ENCODE measurements at regions not wholly inside any gene's neighbourhood (a gene's known extent, or its start where the extent isn't known, plus 50 kb on each side); places are given as distances from the start of the nearest gene placed in this dataset.

GRCh38 chr12:107493135-107493494 lies 192.5 kb upstream of the PWP1 start:
- no peak overlapping the region for H3K27ac ChIP-seq (ENCODE audit: low read depth, low read length)

GRCh38 chr12:107493666-107494065 lies 191.9 kb upstream of the PWP1 start:
- Histone ChIP-seq H3K36me3 (ENCODE audit: low read length) (no peaks in the 10 kb centered on the region), H3K9ac (ENCODE audit: low read length) (no peak overlapping the region), H3K9me3 (ENCODE audit: insufficient read depth, low read length) (no peaks in the 10 kb centered on the region), H4K20me1 (ENCODE audit: low read depth, low read length) (no peaks in the 10 kb centered on the region), H3F3A (ENCODE audit: insufficient read depth) (no peaks in the 10 kb centered on the region), H3K9me2 (replicated peaks; ENCODE audit: insufficient read depth, low read length) (no peaks in the 10 kb centered on the region), H3K27ac (ENCODE audit: low read depth, low read length) (no peak overlapping the region), H3K4me2 (ENCODE audit: low read depth, low read length, poor library complexity, severe bottlenecking) (no peak overlapping the region), H3K27me3 (ENCODE audit: low read length) (no peaks in the 10 kb centered on the region), H3K79me2 (ENCODE audit: insufficient read depth, low read length) (no peaks in the 10 kb centered on the region), H3K4me3 (ENCODE audit: insufficient read depth, low read length, poor library complexity, severe bottlenecking) (no peak overlapping the region), H2AFZ (ENCODE audit: low read depth, low read length, severe bottlenecking) (no peak overlapping the region)
- no peak for TF ChIP-seq CTCF (IDR thresholded peaks at IDR 0.05; ENCODE audit: insufficient read depth, low read length, poor library complexity, severe bottlenecking)
- TF ChIP-seq EZH2phosphoT487 (conservative IDR thresholded peaks at IDR 0.05; ENCODE audit: low read length) = no peak

More at GRCh38 chr12:107493135-107493494, 192.5 kb upstream of the PWP1 start:
- Histone ChIP-seq H3K4me3 (ENCODE audit: insufficient read depth, low read length, poor library complexity, severe bottlenecking) (no peak overlapping the region), H3K36me3 (ENCODE audit: low read length) (no peaks in the 10 kb centered on the region), H3K27me3 (ENCODE audit: low read length) (no peaks in the 10 kb centered on the region), H3K9me2 (replicated peaks; ENCODE audit: insufficient read depth, low read length) (no peaks in the 10 kb centered on the region), H3F3A (ENCODE audit: insufficient read depth) (no peaks in the 10 kb centered on the region), H2AFZ (ENCODE audit: low read depth, low read length, severe bottlenecking) (no peak overlapping the region), H3K79me2 (ENCODE audit: insufficient read depth, low read length) (no peaks in the 10 kb centered on the region), H4K20me1 (ENCODE audit: low read depth, low read length) (no peaks in the 10 kb centered on the region), H3K9me3 (ENCODE audit: insufficient read depth, low read length) (no peaks in the 10 kb centered on the region), H3K4me2 (ENCODE audit: low read depth, low read length, poor library complexity, severe bottlenecking) (no peak overlapping the region), H3K9ac (ENCODE audit: low read length) (no peak overlapping the region)
- TF ChIP-seq CTCF (IDR thresholded peaks at IDR 0.05; ENCODE audit: insufficient read depth, low read length, poor library complexity, severe bottlenecking) (no peak), EZH2phosphoT487 (conservative IDR thresholded peaks at IDR 0.05; ENCODE audit: low read length) (no peak)

- TF ChIP-seq EZH2phosphoT487 (conservative IDR thresholded peaks at IDR 0.05; ENCODE audit: low read length) (no peak), CTCF (IDR thresholded peaks at IDR 0.05; ENCODE audit: insufficient read depth, low read length, poor library complexity, severe bottlenecking) (no peak)
- no peaks in the 10 kb centered on the region for H3K9me3 ChIP-seq (ENCODE audit: insufficient read depth, low read length)
- no peak overlapping the region for H3K4me2 ChIP-seq (ENCODE audit: low read depth, low read length, poor library complexity, severe bottlenecking)
- no peak overlapping the region for H3K27ac ChIP-seq (ENCODE audit: low read depth, low read length)
- no peaks in the 10 kb centered on the region for H4K20me1 ChIP-seq (ENCODE audit: low read depth, low read length)
- no peak overlapping the region for H3K4me3 ChIP-seq (ENCODE audit: insufficient read depth, low read length, poor library complexity, severe bottlenecking)
- no peaks in the 10 kb centered on the region for H3K36me3 ChIP-seq (ENCODE audit: low read length)
- no peaks in the 10 kb centered on the region for H3F3A ChIP-seq (ENCODE audit: insufficient read depth)
- H2AFZ ChIP-seq (ENCODE audit: low read depth, low read length, severe bottlenecking) = no peak overlapping the region
- no peaks in the 10 kb centered on the region for H3K27me3 ChIP-seq (ENCODE audit: low read length)
- no peak overlapping the region for H3K9ac ChIP-seq (ENCODE audit: low read length)
- H3K79me2 ChIP-seq (ENCODE audit: insufficient read depth, low read length) = no peaks in the 10 kb centered on the region
- H3K9me2 ChIP-seq (replicated peaks; ENCODE audit: insufficient read depth, low read length) = no peaks in the 10 kb centered on the region
These were observed 191.3 kb upstream of the PWP1 start for GRCh38 chr12:107494331-107494730.

- Histone ChIP-seq H4K20me1 (ENCODE audit: low read depth, low read length) (no peaks in the 10 kb centered on the region), H3K9me3 (ENCODE audit: insufficient read depth, low read length) (no peaks in the 10 kb centered on the region), H3K36me3 (ENCODE audit: low read length) (no peaks in the 10 kb centered on the region), H3K4me3 (ENCODE audit: insufficient read depth, low read length, poor library complexity, severe bottlenecking) (no peak overlapping the region), H3K27ac (ENCODE audit: low read depth, low read length) (no peak overlapping the region), H3K9ac (ENCODE audit: low read length) (no peak overlapping the region), H3K79me2 (ENCODE audit: insufficient read depth, low read length) (no peaks in the 10 kb centered on the region), H3K9me2 (replicated peaks; ENCODE audit: insufficient read depth, low read length) (no peaks in the 10 kb centered on the region), H3K4me2 (ENCODE audit: low read depth, low read length, poor library complexity, severe bottlenecking) (no peak overlapping the region), H3F3A (ENCODE audit: insufficient read depth) (no peaks in the 10 kb centered on the region), H3K27me3 (ENCODE audit: low read length) (no peaks in the 10 kb centered on the region), H2AFZ (ENCODE audit: low read depth, low read length, severe bottlenecking) (no peak overlapping the region)
- no peak for TF ChIP-seq CTCF (IDR thresholded peaks at IDR 0.05; ENCODE audit: insufficient read depth, low read length, poor library complexity, severe bottlenecking)
- TF ChIP-seq EZH2phosphoT487 (conservative IDR thresholded peaks at IDR 0.05; ENCODE audit: low read length) = no peak
These were observed 190.0 kb upstream of the PWP1 start for GRCh38 chr12:107495604-107496003.

Measured in SU-DHL-6 (cell line).